ENCODE measurements at regions not wholly inside any gene's neighbourhood (a gene's known extent, or its start where the extent isn't known, plus 50 kb on each side); places are given as distances from the start of the nearest gene placed in this dataset.

GRCh38 chr17:33811984-33812577 lies 443.0 kb upstream of the CCL2 start:
- TF ChIP-seq CTCF (IDR thresholded peaks at IDR 0.05; ENCODE audit: low read length) = no peak
- no peak for TF ChIP-seq EZH2 (IDR thresholded peaks at IDR 0.05; ENCODE audit: borderline replicate concordance, low read length)
